ENCODE measurements at regions not wholly inside any gene's neighbourhood (a gene's known extent, or its start where the extent isn't known, plus 50 kb on each side); places are given as distances from the start of the nearest gene placed in this dataset.

GRCh38 chrX:137425273-137425902, 140.5 kb upstream of the ZIC3 start:
- TF ChIP-seq ZNF274 (IDR thresholded peaks at IDR 0.05; ENCODE audit: low read depth, low read length) = no peak
- H3K4me3 ChIP-seq (ENCODE audit: low read length) = no peak overlapping the region

- H3K4me3 ChIP-seq (ENCODE audit: low read length) = no peak overlapping the region
- TF ChIP-seq ZNF274 (IDR thresholded peaks at IDR 0.05; ENCODE audit: low read depth, low read length) = no peak
These were observed 141.2 kb upstream of the ZIC3 start for GRCh38 chrX:137424679-137425078.

- no peak for TF ChIP-seq ZNF274 (IDR thresholded peaks at IDR 0.05; ENCODE audit: low read depth, low read length)
These were observed 142.7 kb upstream of the ZIC3 start for GRCh38 chrX:137423241-137423640.

GRCh38 chrX:137418086-137418485, 147.8 kb upstream of the ZIC3 start:
- H3K4me3 ChIP-seq (ENCODE audit: low read length) = no peak overlapping the region
- no peak for TF ChIP-seq ZNF274 (IDR thresholded peaks at IDR 0.05; ENCODE audit: low read depth, low read length)

More at GRCh38 chrX:137423241-137423640, 142.7 kb upstream of the ZIC3 start:
- no peak overlapping the region for H3K4me3 ChIP-seq (ENCODE audit: low read length)

- TF ChIP-seq ZNF274 (IDR thresholded peaks at IDR 0.05; ENCODE audit: low read depth, low read length) = no peak
- H3K4me3 ChIP-seq (ENCODE audit: low read length) = no peak overlapping the region
These were observed 152.7 kb upstream of the ZIC3 start for GRCh38 chrX:137413190-137413589.

- H3K4me3 ChIP-seq (ENCODE audit: low read length) = no peak overlapping the region
- no peak for TF ChIP-seq ZNF274 (IDR thresholded peaks at IDR 0.05; ENCODE audit: low read depth, low read length)
These were observed 160.3 kb upstream of the ZIC3 start for GRCh38 chrX:137405449-137406140.

GRCh38 chrX:137401092-137401491, 164.8 kb upstream of the ZIC3 start:
- no peak for TF ChIP-seq ZNF274 (IDR thresholded peaks at IDR 0.05; ENCODE audit: low read depth, low read length)

GRCh38 chrX:137387646-137388045, 178.3 kb upstream of the ZIC3 start:
- TF ChIP-seq ZNF274 (IDR thresholded peaks at IDR 0.05; ENCODE audit: low read depth, low read length) = no peak
- no peak overlapping the region for H3K4me3 ChIP-seq (ENCODE audit: low read length)

More at GRCh38 chrX:137401092-137401491, 164.8 kb upstream of the ZIC3 start:
- no peak overlapping the region for H3K4me3 ChIP-seq (ENCODE audit: low read length)

GRCh38 chrX:137366018-137366633, 199.8 kb upstream of the ZIC3 start:
- H3K4me3 ChIP-seq (ENCODE audit: low read length) = no peak overlapping the region
- no peak for TF ChIP-seq ZNF274 (IDR thresholded peaks at IDR 0.05; ENCODE audit: low read depth, low read length)

GRCh38 chrX:137363559-137363958, 202.4 kb upstream of the ZIC3 start:
- no peak for TF ChIP-seq ZNF274 (IDR thresholded peaks at IDR 0.05; ENCODE audit: low read depth, low read length)
- H3K4me3 ChIP-seq (ENCODE audit: low read length) = no peak overlapping the region

GRCh38 chrX:137362583-137362982, 203.3 kb upstream of the ZIC3 start:
- H3K4me3 ChIP-seq (ENCODE audit: low read length) = no peak overlapping the region
- TF ChIP-seq ZNF274 (IDR thresholded peaks at IDR 0.05; ENCODE audit: low read depth, low read length) = no peak

- no peak for TF ChIP-seq ZNF274 (IDR thresholded peaks at IDR 0.05; ENCODE audit: low read depth, low read length)
These were observed 211.1 kb upstream of the ZIC3 start for GRCh38 chrX:137354851-137355250.

GRCh38 chrX:137353404-137353803, 212.5 kb upstream of the ZIC3 start:
- no peak overlapping the region for H3K4me3 ChIP-seq (ENCODE audit: low read length)
- TF ChIP-seq ZNF274 (IDR thresholded peaks at IDR 0.05; ENCODE audit: low read depth, low read length) = no peak

More at GRCh38 chrX:137354851-137355250, 211.1 kb upstream of the ZIC3 start:
- H3K4me3 ChIP-seq (ENCODE audit: low read length) = no peak overlapping the region

- no peak overlapping the region for H3K4me3 ChIP-seq (ENCODE audit: low read length)
- TF ChIP-seq ZNF274 (IDR thresholded peaks at IDR 0.05; ENCODE audit: low read depth, low read length) = no peak
These were observed 213.7 kb upstream of the ZIC3 start for GRCh38 chrX:137352101-137352660.

- H3K4me3 ChIP-seq (ENCODE audit: low read length) = no peak overlapping the region
- TF ChIP-seq ZNF274 (IDR thresholded peaks at IDR 0.05; ENCODE audit: low read depth, low read length) = no peak
These were observed 223.0 kb upstream of the ZIC3 start for GRCh38 chrX:137342969-137343368.
